ENCODE measurements at regions not wholly inside any gene's neighbourhood (a gene's known extent, or its start where the extent isn't known, plus 50 kb on each side); places are given as distances from the start of the nearest gene placed in this dataset.

- no CpG with 5 or more reads among the region's 4 CpGs for WGBS (ENCODE audit: extremely low coverage, insufficient read length, low lambda C conversion rate)
- Mint-ChIP-seq H3K4me1 (no peaks in the 10 kb centered on the region), H3K9me3 (peaks cover 0 to 4% of the 10 kb centered on the region in 2 experiments; a peak in 2 of 5 replicates), H3K27ac (no peak overlapping the region), H3K36me3 (ENCODE audit: insufficient read depth in 1 of 3, low read depth in 3 of 3) (no peaks in the 10 kb centered on the region), H3K4me3 (no peak overlapping the region), H3K27me3 (ENCODE audit: low read depth) (0 out of 2 replicates have a peak, but pooled peaks cover 2% of the 10 kb centered on the region)
- no peak overlapping the region for H2BK5ac ChIP-seq (ENCODE audit: insufficient read length, low read length)
- H2AFZ ChIP-seq (ENCODE audit: low read length): no peak overlapping the region
- H3K9me3 ChIP-seq (ENCODE audit: control insufficient read depth, low read depth, low read length): no peaks in the 10 kb centered on the region
- no peak overlapping the region for H3T11ph ChIP-seq (ENCODE audit: low read length)
- no peak overlapping the region for H4K5ac ChIP-seq (ENCODE audit: insufficient read length, low read depth, low read length)
- no peaks in the 10 kb centered on the region for H3K79me2 ChIP-seq (ENCODE audit: insufficient read depth, low read length)
- no peak overlapping the region for H3K4ac ChIP-seq (ENCODE audit: low read depth, low read length)
- no peak overlapping the region for H3K9ac ChIP-seq (ENCODE audit: extremely low read depth, insufficient read length, low read length)
- no peak overlapping the region for H4K8ac ChIP-seq (replicated peaks; ENCODE audit: insufficient read length, low read depth, low read length)
- DNase-seq: no peak
- no peak overlapping the region for H2AK5ac ChIP-seq (ENCODE audit: insufficient read length, low read length)
- no peaks in the 10 kb centered on the region for H3K79me1 ChIP-seq (ENCODE audit: insufficient read depth, low read depth, low read length, poor library complexity, severe bottlenecking)
- H3K27ac ChIP-seq (ENCODE audit: insufficient read length, low read depth, low read length): no peak overlapping the region
- H3K56ac ChIP-seq (ENCODE audit: insufficient read length, low read depth, low read length): no peak overlapping the region
- no peak overlapping the region for H2BK15ac ChIP-seq (ENCODE audit: low read depth, low read length)
- no peak overlapping the region for H2BK12ac ChIP-seq (ENCODE audit: insufficient read length, low read depth, low read length)
- H4K91ac ChIP-seq (ENCODE audit: insufficient read length, low read depth, low read length): no peak overlapping the region
- no peaks in the 10 kb centered on the region for H3K4me1 ChIP-seq (ENCODE audit: insufficient read depth, low read length)
- no peaks in the 10 kb centered on the region for H3K23me2 ChIP-seq (ENCODE audit: insufficient read length, low read depth, low read length, poor library complexity, severe bottlenecking)
- H4K20me1 ChIP-seq (ENCODE audit: control insufficient read depth, insufficient read depth, insufficient read length): no peaks in the 10 kb centered on the region
- H3K23ac ChIP-seq (ENCODE audit: insufficient read length, low read depth, low read length): no peak overlapping the region
- no peak overlapping the region for H2BK120ac ChIP-seq (ENCODE audit: low read depth, low read length, poor library complexity, severe bottlenecking)
- H3K18ac ChIP-seq (ENCODE audit: insufficient read length, low read depth, low read length): no peak overlapping the region
- no peaks in the 10 kb centered on the region for H3K27me3 ChIP-seq (ENCODE audit: insufficient read depth, low read length)
- TF ChIP-seq CTCF (conservative IDR thresholded peaks at IDR 0.05): no peak
- no peak overlapping the region for H2BK20ac ChIP-seq (ENCODE audit: low read depth, low read length, poor library complexity, severe bottlenecking)
- H3K14ac ChIP-seq (ENCODE audit: insufficient read depth, low read length): no peak overlapping the region
- H3K4me2 ChIP-seq (ENCODE audit: insufficient read depth, insufficient read length, low read length): no peak overlapping the region
These were observed 389.6 kb upstream of the PRKCQ start for GRCh38 chr10:6969659-6970058.

All from H9 (cell line).